ENCODE measurements at regions not wholly inside any gene's neighbourhood (a gene's known extent, or its start where the extent isn't known, plus 50 kb on each side); places are given as distances from the start of the nearest gene placed in this dataset.
"Not testable (repeated sequence)": the region's sequence is repeated elsewhere in the genome, so short reads cannot be mapped to it uniquely, and the experiment has no call there.

- 78 to 90% (median 88%) methylated on average over 4 of the region's 4 CpGs for WGBS, 3 donors
- Histone ChIP-seq H3K9me3 (ENCODE audit: control insufficient read depth in 2 of 2, insufficient read depth in 1 of 2, low read depth in 1 of 2, low read length in 1 of 2) (no peaks in the 10 kb centered on the region), H3K36me3 (ENCODE audit: control insufficient read depth in 3 of 3, insufficient read depth in 2 of 3, low read depth in 1 of 3, low read length in 3 of 3) (no peaks in the 10 kb centered on the region), H3K27me3 (ENCODE audit: control insufficient read depth in 3 of 3, insufficient read depth in 3 of 3, low read length in 3 of 3) (no peaks in the 10 kb centered on the region), H3K4me3 (ENCODE audit: low read depth in 1 of 3, low read length in 3 of 3) (no peak overlapping the region), H3K27ac (ENCODE audit: low read depth in 1 of 3, low read length in 2 of 3) (no peak overlapping the region), H3K4me1 (ENCODE audit: control insufficient read depth in 3 of 3, insufficient read depth in 2 of 3, low read depth in 1 of 3, low read length in 2 of 3) (no peaks in the 10 kb centered on the region)
- no peak for DNase-seq
- FAIRE-seq: no peak
Measured at GRCh38 chrX:102784550-102784949, 64.0 kb downstream of the GPRASP3 start.

DNA sequence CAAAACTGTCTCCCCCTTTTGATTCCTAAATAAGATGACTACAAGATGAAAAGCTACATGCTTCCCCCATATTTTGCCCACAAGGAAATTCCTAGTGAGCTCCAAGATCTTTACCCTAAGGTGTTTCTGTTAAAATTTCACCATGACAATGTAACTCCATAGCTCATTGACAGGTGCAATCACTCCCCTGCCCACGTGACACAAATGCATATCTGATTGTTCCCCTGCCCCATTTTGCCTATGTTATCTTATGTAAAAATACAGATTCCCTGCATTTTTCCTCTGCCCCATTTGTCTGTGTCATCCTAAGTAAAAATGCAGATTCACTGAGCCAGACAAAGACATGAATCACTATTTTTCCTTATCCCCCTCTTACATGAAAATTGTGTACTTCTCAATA, 66.7 kb downstream of the GPRASP3 start:
- 28 to 62% (median 57%) methylated on average over 1 of the region's 1 CpG for WGBS, 3 donors
- Histone ChIP-seq H3K4me3 (ENCODE audit: low read depth in 1 of 3, low read length in 3 of 3) (no peak overlapping the region), H3K9me3 (ENCODE audit: control insufficient read depth in 2 of 2, insufficient read depth in 1 of 2, low read depth in 1 of 2, low read length in 1 of 2) (peaks cover 0 to 1% of the 10 kb centered on the region in 2 donors), H3K27ac (ENCODE audit: low read depth in 1 of 3, low read length in 2 of 3) (no peak overlapping the region), H3K27me3 (ENCODE audit: control insufficient read depth in 3 of 3, insufficient read depth in 3 of 3, low read length in 3 of 3) (no peaks in the 10 kb centered on the region), H3K4me1 (ENCODE audit: control insufficient read depth in 3 of 3, insufficient read depth in 2 of 3, low read depth in 1 of 3, low read length in 2 of 3) (no peaks in the 10 kb centered on the region), H3K36me3 (ENCODE audit: control insufficient read depth in 3 of 3, insufficient read depth in 2 of 3, low read depth in 1 of 3, low read length in 3 of 3) (no peaks in the 10 kb centered on the region)
- no peak for DNase-seq
- no peak for FAIRE-seq

GRCh38 chrX:102808336-102808735, 87.8 kb downstream of the GPRASP3 start:
- no peaks in the 10 kb centered on the region for H3K9me3 ChIP-seq (ENCODE audit: control insufficient read depth in 2 of 2, insufficient read depth in 1 of 2, low read depth in 1 of 2, low read length in 1 of 2)
- H3K27me3 ChIP-seq (ENCODE audit: control insufficient read depth in 3 of 3, insufficient read depth in 3 of 3, low read length in 3 of 3): no peaks in the 10 kb centered on the region
- H3K36me3 ChIP-seq (ENCODE audit: control insufficient read depth in 3 of 3, insufficient read depth in 2 of 3, low read depth in 1 of 3, low read length in 3 of 3): no peaks in the 10 kb centered on the region
- H3K27ac ChIP-seq (ENCODE audit: low read depth in 1 of 3, low read length in 2 of 3): no peak overlapping the region
- DNase-seq: no peak
- no peak for FAIRE-seq
- WGBS, 3 donors: 59 to 89% (median 86%) methylated on average over 1 of the region's 1 CpG
- no peaks in the 10 kb centered on the region for H3K4me1 ChIP-seq (ENCODE audit: control insufficient read depth in 3 of 3, insufficient read depth in 2 of 3, low read depth in 1 of 3, low read length in 2 of 3)
- no peak overlapping the region for H3K4me3 ChIP-seq (ENCODE audit: low read depth in 1 of 3, low read length in 3 of 3)

- not testable (repeated sequence) for H3K27me3 ChIP-seq (ENCODE audit: control insufficient read depth in 3 of 3, insufficient read depth in 3 of 3, low read length in 3 of 3); DNase-seq; H3K36me3 ChIP-seq (ENCODE audit: control insufficient read depth in 3 of 3, insufficient read depth in 2 of 3, low read depth in 1 of 3, low read length in 3 of 3); H3K9me3 ChIP-seq (ENCODE audit: control insufficient read depth in 2 of 2, insufficient read depth in 1 of 2, low read depth in 1 of 2, low read length in 1 of 2); H3K4me1 ChIP-seq (ENCODE audit: control insufficient read depth in 3 of 3, insufficient read depth in 2 of 3, low read depth in 1 of 3, low read length in 2 of 3); FAIRE-seq; H3K4me3 ChIP-seq (ENCODE audit: low read depth in 1 of 3, low read length in 3 of 3); H3K27ac ChIP-seq (ENCODE audit: low read depth in 1 of 3, low read length in 2 of 3)
- WGBS, 3 donors: 40 to 99% (median 92%) methylated on average over 2 of the region's 2 CpGs
Measured at GRCh38 chrX:102818269-102818668, 97.7 kb downstream of the GPRASP3 start.

GRCh38 chrX:102832661-102833060, 104.4 kb upstream of the RAB40AL start:
- FAIRE-seq (no peak), DNase-seq (no peak)
- H3K9me3 ChIP-seq (ENCODE audit: control insufficient read depth in 2 of 2, insufficient read depth in 1 of 2, low read depth in 1 of 2, low read length in 1 of 2): no peaks in the 10 kb centered on the region
- no peaks in the 10 kb centered on the region for H3K4me1 ChIP-seq (ENCODE audit: control insufficient read depth in 3 of 3, insufficient read depth in 2 of 3, low read depth in 1 of 3, low read length in 2 of 3)
- WGBS, 3 donors: 83 to 92% (median 85%) methylated on average over 5 of the region's 5 CpGs
- H3K27me3 ChIP-seq (ENCODE audit: control insufficient read depth in 3 of 3, insufficient read depth in 3 of 3, low read length in 3 of 3): no peaks in the 10 kb centered on the region
- no peak overlapping the region for H3K4me3 ChIP-seq (ENCODE audit: low read depth in 1 of 3, low read length in 3 of 3)
- H3K36me3 ChIP-seq (ENCODE audit: control insufficient read depth in 3 of 3, insufficient read depth in 2 of 3, low read depth in 1 of 3, low read length in 3 of 3): no peaks in the 10 kb centered on the region
- H3K27ac ChIP-seq (ENCODE audit: low read depth in 1 of 3, low read length in 2 of 3): no peak overlapping the region

GRCh38 chrX:102833136-102833535, 103.9 kb upstream of the RAB40AL start:
- FAIRE-seq (no peak), DNase-seq (no peak)
- H3K4me1 ChIP-seq (ENCODE audit: control insufficient read depth in 3 of 3, insufficient read depth in 2 of 3, low read depth in 1 of 3, low read length in 2 of 3): no peaks in the 10 kb centered on the region
- H3K36me3 ChIP-seq (ENCODE audit: control insufficient read depth in 3 of 3, insufficient read depth in 2 of 3, low read depth in 1 of 3, low read length in 3 of 3): no peaks in the 10 kb centered on the region
- no peaks in the 10 kb centered on the region for H3K9me3 ChIP-seq (ENCODE audit: control insufficient read depth in 2 of 2, insufficient read depth in 1 of 2, low read depth in 1 of 2, low read length in 1 of 2)
- H3K4me3 ChIP-seq (ENCODE audit: low read depth in 1 of 3, low read length in 3 of 3): no peak overlapping the region
- 80 to 88% (median 87%) methylated on average over 3 of the region's 3 CpGs for WGBS, 3 donors
- H3K27ac ChIP-seq (ENCODE audit: low read depth in 1 of 3, low read length in 2 of 3): no peak overlapping the region
- no peaks in the 10 kb centered on the region for H3K27me3 ChIP-seq (ENCODE audit: control insufficient read depth in 3 of 3, insufficient read depth in 3 of 3, low read length in 3 of 3)

DNA sequence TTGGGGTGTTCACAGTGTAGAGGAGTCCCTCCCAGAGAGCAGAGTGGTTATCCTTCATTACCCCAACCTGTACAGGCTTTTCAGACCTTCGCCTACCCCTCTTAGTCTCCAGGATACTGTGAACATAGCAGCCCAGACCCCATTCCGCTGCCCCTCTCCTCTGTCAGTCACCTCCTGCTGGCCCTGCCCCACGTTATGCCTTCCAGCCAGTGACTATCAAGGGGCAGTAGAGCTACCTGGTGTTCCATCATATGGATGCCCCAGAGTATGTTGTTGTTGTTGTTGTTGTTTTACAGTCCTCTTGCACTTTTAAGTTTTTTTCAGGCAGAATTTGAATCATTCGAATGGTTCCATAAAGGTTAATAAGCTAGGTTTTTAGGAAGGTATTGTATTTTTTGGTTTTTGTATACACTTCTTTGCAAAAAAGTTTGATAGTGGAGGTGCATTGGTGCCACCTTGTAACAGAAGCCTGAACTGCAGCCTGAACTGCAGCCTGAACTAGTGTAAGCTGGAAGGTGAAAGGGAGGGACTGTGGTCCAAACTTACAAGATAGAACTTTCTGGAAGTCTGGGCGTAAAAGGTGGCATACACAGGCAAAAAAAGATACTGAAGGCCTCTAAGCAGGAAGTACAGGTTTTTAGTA, 101.4 kb upstream of the RAB40AL start:
- Histone ChIP-seq H3K4me1 (ENCODE audit: control insufficient read depth in 3 of 3, insufficient read depth in 2 of 3, low read depth in 1 of 3, low read length in 2 of 3) (no peaks in the 10 kb centered on the region), H3K4me3 (ENCODE audit: low read depth in 1 of 3, low read length in 3 of 3) (no peak overlapping the region), H3K27me3 (ENCODE audit: control insufficient read depth in 3 of 3, insufficient read depth in 3 of 3, low read length in 3 of 3) (no peaks in the 10 kb centered on the region), H3K27ac (ENCODE audit: low read depth in 1 of 3, low read length in 2 of 3) (no peak overlapping the region), H3K36me3 (ENCODE audit: control insufficient read depth in 3 of 3, insufficient read depth in 2 of 3, low read depth in 1 of 3, low read length in 3 of 3) (peaks cover 0 to 2% (median 0%) of the 10 kb centered on the region in 3 donors), H3K9me3 (ENCODE audit: control insufficient read depth in 2 of 2, insufficient read depth in 1 of 2, low read depth in 1 of 2, low read length in 1 of 2) (no peaks in the 10 kb centered on the region)
- WGBS, 3 donors: 62 to 85% (median 71%) methylated on average over 5 of the region's 5 CpGs
- DNase-seq: peak; percentile 15 to 18
- no peak for FAIRE-seq

DNA sequence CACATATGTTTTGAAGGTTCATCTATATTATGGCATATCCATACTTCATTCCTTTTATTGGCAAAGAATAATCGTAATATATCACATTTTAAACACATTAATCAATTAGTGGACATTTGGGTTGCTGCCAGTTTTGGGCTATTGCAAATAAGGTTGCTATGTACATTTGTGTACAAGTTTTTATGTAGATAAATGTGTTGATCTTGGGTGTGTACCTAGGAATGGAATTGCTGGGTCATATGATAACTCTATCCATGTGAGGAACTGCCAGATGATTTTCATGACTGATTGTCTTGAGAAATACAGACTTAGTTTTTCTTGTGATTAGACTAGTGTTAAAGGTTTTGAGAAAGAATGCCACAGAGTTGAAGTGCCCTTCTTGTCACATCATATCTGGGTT, 99.2 kb upstream of the RAB40AL start:
- H3K27ac ChIP-seq (ENCODE audit: low read depth in 1 of 3, low read length in 2 of 3): no peak overlapping the region
- DNase-seq (peak in 1 of 2 donors; percentile 25), FAIRE-seq (no peak)
- no peaks in the 10 kb centered on the region for H3K9me3 ChIP-seq (ENCODE audit: control insufficient read depth in 2 of 2, insufficient read depth in 1 of 2, low read depth in 1 of 2, low read length in 1 of 2)
- no peak overlapping the region for H3K4me3 ChIP-seq (ENCODE audit: low read depth in 1 of 3, low read length in 3 of 3)
- H3K4me1 ChIP-seq (ENCODE audit: control insufficient read depth in 3 of 3, insufficient read depth in 2 of 3, low read depth in 1 of 3, low read length in 2 of 3): no peaks in the 10 kb centered on the region
- H3K27me3 ChIP-seq (ENCODE audit: control insufficient read depth in 3 of 3, insufficient read depth in 3 of 3, low read length in 3 of 3): no peaks in the 10 kb centered on the region
- 8 to 72% (median 24%) methylated on average over 1 of the region's 1 CpG for WGBS, 3 donors
- peaks cover 0 to 4% (median 2%) of the 10 kb centered on the region in 3 donors for H3K36me3 ChIP-seq (ENCODE audit: control insufficient read depth in 3 of 3, insufficient read depth in 2 of 3, low read depth in 1 of 3, low read length in 3 of 3)
